Naive thymus-derived CD4-positive, alpha-beta T cell (primary cell): ENCODE measurements at regions not wholly inside any gene's neighbourhood (a gene's known extent, or its start where the extent isn't known, plus 50 kb on each side); places are given as distances from the start of the nearest gene placed in this dataset.

Source experiments
- ATAC-seq: fragments of 150-1000 bp; cut with Tn5 transposase; 2 replicates; pipeline ENCODE4 v1.10.0; 2021; ENCODE audit warnings: mild to moderate bottlenecking, moderate library complexity
- CTCF ChIA-PET: fragments of 350-600 bp; sonication (Branson Sonifier 250); formaldehyde crosslinking; loops from one replicate; lab custom pipeline; 2021; ENCODE audit warnings: antibody characterized with exemption; lab: Charles Lee
- POLR2A ChIA-PET: fragments of 350-600 bp; sonication (Branson Sonifier 250); formaldehyde crosslinking; loops from one replicate; lab custom pipeline; 2021; ENCODE audit warnings: antibody characterized with exemption, inconsistent platforms; lab: Charles Lee
- DNase-seq, 9 donors: peaks; one replicate each; pipeline versions ENCODE4 v3.0.0 to v3.0.0-alpha.2; 2020 to 2022; ENCODE audit warnings: mixed read lengths in 1 of 9
- H3K27ac ChIP-seq: one replicate; pipeline ENCODE4 v1.7.0; 2013; ENCODE audit warnings: mild to moderate bottlenecking, low read depth, low read length, moderate library complexity
- H3K27me3 ChIP-seq, 2 donors: one replicate each; pipeline ENCODE4 v1.7.0; 2013; ENCODE audit warnings: low read length in 2 of 2, mild to moderate bottlenecking in 2 of 2, moderate library complexity in 2 of 2; ENCODE audit not compliant: control insufficient read depth in 2 of 2, insufficient read depth in 2 of 2
- H3K36me3 ChIP-seq, 3 experiments: 1 replicate in 2 of 3; 2 replicates in 1 of 3; pipeline ENCODE4 v1.7.0; 2013; ENCODE audit warnings: low read length in 3 of 3, mild to moderate bottlenecking in 3 of 3, moderate library complexity in 1 of 3; ENCODE audit not compliant: insufficient read depth in 3 of 3, control insufficient read depth in 2 of 3
- H3K4me1 ChIP-seq, 2 donors: one replicate each; pipeline ENCODE4 v1.7.0; 2013; ENCODE audit warnings: low read length in 2 of 2, mild to moderate bottlenecking in 2 of 2, moderate library complexity in 1 of 2; ENCODE audit not compliant: control insufficient read depth in 2 of 2, insufficient read depth in 2 of 2
- H3K4me3 ChIP-seq: 2 replicates; pipeline ENCODE4 v1.7.0; 2013; ENCODE audit warnings: mild to moderate bottlenecking, low read length
- H3K9me3 ChIP-seq, 3 experiments: 1 replicate in 2 of 3; 2 replicates in 1 of 3; pipeline ENCODE4 v1.7.0; 2013; ENCODE audit warnings: low read length in 3 of 3; ENCODE audit not compliant: control insufficient read depth in 2 of 3
- H3K27ac Mint-ChIP-seq, 9 donors: one replicate each; pipeline ENCODE4 v1.8.0; 2020 to 2022; ENCODE audit warnings: mixed read lengths in 9 of 9, mild to moderate bottlenecking in 8 of 9, moderate library complexity in 5 of 9, inconsistent platforms in 2 of 9
- H3K27me3 Mint-ChIP-seq, 5 donors: one replicate each; pipeline ENCODE4 v1.8.0; 2021 to 2022; ENCODE audit warnings: mixed read lengths in 5 of 5, mild to moderate bottlenecking in 1 of 5
- H3K36me3 Mint-ChIP-seq, 5 donors: one replicate each; pipeline ENCODE4 v1.8.0; 2020 to 2022; ENCODE audit warnings: mixed read lengths in 5 of 5, mild to moderate bottlenecking in 3 of 5, inconsistent platforms in 1 of 5
- H3K4me1 Mint-ChIP-seq, 7 donors: one replicate each; pipeline ENCODE4 v1.8.0; 2020 to 2022; ENCODE audit warnings: mixed read lengths in 7 of 7, mild to moderate bottlenecking in 3 of 7, inconsistent platforms in 1 of 7
- H3K4me3 Mint-ChIP-seq, 10 donors: one replicate each; pipeline ENCODE4 v1.8.0; 2020 to 2022; ENCODE audit warnings: mild to moderate bottlenecking in 10 of 10, mixed read lengths in 10 of 10, moderate library complexity in 6 of 10, inconsistent platforms in 2 of 10
- H3K9me3 Mint-ChIP-seq, 11 donors: one replicate each; pipeline ENCODE4 v1.8.0; 2020 to 2022; ENCODE audit warnings: mixed read lengths in 11 of 11, mild to moderate bottlenecking in 4 of 11, inconsistent platforms in 1 of 11, moderate library complexity in 1 of 11
- intact Hi-C, 2 donors: fragments of 100-400 bp; cut with micrococcal nuclease; formaldehyde crosslinking; loops; one replicate each; pipeline ENCODE4 v1.15.1; 2023

GRCh38 chrX:8284131-8284530 is 113.1 kb upstream of the VCX2 start:
- Histone ChIP-seq H3K27ac (no peak overlapping the region), H3K4me3 (no peak overlapping the region), H3K36me3 (no peaks in the 10 kb centered on the region), H3K9me3 (no peaks in the 10 kb centered on the region), H3K4me1 (no peaks in the 10 kb centered on the region), H3K27me3 (no peaks in the 10 kb centered on the region)
- no peak for ATAC-seq
- Mint-ChIP-seq H3K4me3 (no peak overlapping the region), H3K4me1 (no peaks in the 10 kb centered on the region), H3K9me3 (peaks cover 0 to 26% (median 4%) of the 10 kb centered on the region in 11 donors), H3K36me3 (no peaks in the 10 kb centered on the region), H3K27ac (no peak overlapping the region), H3K27me3 (no peaks in the 10 kb centered on the region)
- POLR2A ChIA-PET = no interaction called here
- no peak for DNase-seq
- CTCF ChIA-PET = no interaction called here
- intact Hi-C loops = no loop called here

GRCh38 chrX:8288590-8288989 is 117.5 kb upstream of the VCX2 start:
- CTCF ChIA-PET = no interaction called here
- POLR2A ChIA-PET = no interaction called here
- DNase-seq = no peak
- Mint-ChIP-seq H3K27me3 (no peaks in the 10 kb centered on the region), H3K36me3 (no peaks in the 10 kb centered on the region), H3K4me3 (no peak overlapping the region), H3K4me1 (no peaks in the 10 kb centered on the region), H3K9me3 (peaks cover 0 to 52% (median 13%) of the 10 kb centered on the region in 11 donors), H3K27ac (no peak overlapping the region)
- ATAC-seq = no peak
- no peak overlapping the region for H3K4me3 ChIP-seq
- H3K9me3 ChIP-seq = peaks cover 0 to 2% (median 0%) of the 10 kb centered on the region in 3 experiments
- no peaks in the 10 kb centered on the region for H3K36me3 ChIP-seq
- no peak overlapping the region for H3K27ac ChIP-seq
- H3K4me1 ChIP-seq = no peaks in the 10 kb centered on the region
- no peaks in the 10 kb centered on the region for H3K27me3 ChIP-seq
- intact Hi-C loops = no loop called here

GRCh38 chrX:8289523-8289922 is 118.5 kb upstream of the VCX2 start:
- no peak overlapping the region for H3K4me3 Mint-ChIP-seq
- Histone ChIP-seq H3K4me1 (no peaks in the 10 kb centered on the region), H3K4me3 (no peak overlapping the region), H3K9me3 (peaks cover 0 to 2% (median 0%) of the 10 kb centered on the region in 3 experiments), H3K27me3 (no peaks in the 10 kb centered on the region), H3K27ac (no peak overlapping the region), H3K36me3 (no peaks in the 10 kb centered on the region)
- ATAC-seq (no peak), DNase-seq (no peak)
- no peaks in the 10 kb centered on the region for H3K4me1 Mint-ChIP-seq
- intact Hi-C loops = no loop called here
- no peaks in the 10 kb centered on the region for H3K27me3 Mint-ChIP-seq
- no peaks in the 10 kb centered on the region for H3K36me3 Mint-ChIP-seq
- no peak overlapping the region for H3K27ac Mint-ChIP-seq
- POLR2A ChIA-PET = no interaction called here
- CTCF ChIA-PET = no interaction called here
- H3K9me3 Mint-ChIP-seq = peaks cover 0 to 55% (median 12%) of the 10 kb centered on the region in 11 donors

- Histone ChIP-seq H3K27ac (no peak overlapping the region), H3K27me3 (no peaks in the 10 kb centered on the region), H3K4me3 (no peak overlapping the region), H3K4me1 (no peaks in the 10 kb centered on the region), H3K36me3 (no peaks in the 10 kb centered on the region), H3K9me3 (no peaks in the 10 kb centered on the region)
- ChIA-PET POLR2A (no interaction called here), CTCF (no interaction called here)
- Mint-ChIP-seq H3K36me3 (peaks cover 0 to 11% (median 0%) of the 10 kb centered on the region in 5 donors), H3K4me3 (no peak overlapping the region), H3K27ac (no peak overlapping the region), H3K4me1 (no peaks in the 10 kb centered on the region), H3K9me3 (peaks cover 0 to 61% (median 11%) of the 10 kb centered on the region in 11 donors), H3K27me3 (no peaks in the 10 kb centered on the region)
- no peak for ATAC-seq
- DNase-seq = no peak
- intact Hi-C loops = no loop called here
Measured at GRCh38 chrX:8297766-8298165, 126.7 kb upstream of the VCX2 start.

- H3K4me1 ChIP-seq = no peaks in the 10 kb centered on the region
- no peak overlapping the region for H3K27ac Mint-ChIP-seq
- no peak overlapping the region for H3K4me3 ChIP-seq
- no peaks in the 10 kb centered on the region for H3K27me3 ChIP-seq
- ChIA-PET CTCF (no interaction called here), POLR2A (no interaction called here)
- H3K27me3 Mint-ChIP-seq = no peaks in the 10 kb centered on the region
- H3K36me3 Mint-ChIP-seq = peaks cover 0 to 29% (median 0%) of the 10 kb centered on the region in 5 donors
- no peaks in the 10 kb centered on the region for H3K36me3 ChIP-seq
- intact Hi-C loops = no loop called here
- H3K4me3 Mint-ChIP-seq = no peak overlapping the region
- no peak overlapping the region for H3K27ac ChIP-seq
- ATAC-seq (no peak), DNase-seq (no peak)
- no peaks in the 10 kb centered on the region for H3K4me1 Mint-ChIP-seq
- H3K9me3 Mint-ChIP-seq = peaks cover 0 to 86% (median 14%) of the 10 kb centered on the region in 11 donors
- no peaks in the 10 kb centered on the region for H3K9me3 ChIP-seq
Measured at GRCh38 chrX:8304668-8305067, 133.6 kb upstream of the VCX2 start.

- H3K27me3 ChIP-seq = no peaks in the 10 kb centered on the region
- Mint-ChIP-seq H3K4me1 (no peaks in the 10 kb centered on the region), H3K27me3 (no peaks in the 10 kb centered on the region), H3K4me3 (no peak overlapping the region), H3K9me3 (peaks cover 0 to 87% (median 14%) of the 10 kb centered on the region in 11 donors), H3K36me3 (peaks cover 0 to 33% (median 0%) of the 10 kb centered on the region in 5 donors), H3K27ac (no peak overlapping the region)
- no peaks in the 10 kb centered on the region for H3K4me1 ChIP-seq
- ChIA-PET CTCF (no interaction called here), POLR2A (no interaction called here)
- DNase-seq (no peak), ATAC-seq (no peak)
- H3K9me3 ChIP-seq = no peaks in the 10 kb centered on the region
- no peak overlapping the region for H3K27ac ChIP-seq
- intact Hi-C loops = no loop called here
- no peak overlapping the region for H3K4me3 ChIP-seq
- H3K36me3 ChIP-seq = no peaks in the 10 kb centered on the region
Measured at GRCh38 chrX:8305350-8305749, 134.3 kb upstream of the VCX2 start.

- intact Hi-C loops = no loop called here
- ATAC-seq (no peak), DNase-seq (no peak)
- H3K27ac ChIP-seq = no peak overlapping the region
- H3K27ac Mint-ChIP-seq = no peak overlapping the region
- H3K4me3 ChIP-seq = no peak overlapping the region
- ChIA-PET CTCF (no interaction called here), POLR2A (no interaction called here)
- no peaks in the 10 kb centered on the region for H3K36me3 ChIP-seq
- no peaks in the 10 kb centered on the region for H3K27me3 Mint-ChIP-seq
- H3K4me1 ChIP-seq = no peaks in the 10 kb centered on the region
- no peaks in the 10 kb centered on the region for H3K9me3 ChIP-seq
- no peaks in the 10 kb centered on the region for H3K4me1 Mint-ChIP-seq
- H3K4me3 Mint-ChIP-seq = no peak overlapping the region
- peaks cover 0 to 28% (median 0%) of the 10 kb centered on the region in 5 donors for H3K36me3 Mint-ChIP-seq
- no peaks in the 10 kb centered on the region for H3K27me3 ChIP-seq
- H3K9me3 Mint-ChIP-seq = peaks cover 0 to 89% (median 14%) of the 10 kb centered on the region in 11 donors
Measured at GRCh38 chrX:8306291-8306925, 135.3 kb upstream of the VCX2 start.
